CD4-positive, CD25-positive, alpha-beta regulatory T cell (primary cell): ENCODE measurements at regions not wholly inside any gene's neighbourhood (a gene's known extent, or its start where the extent isn't known, plus 50 kb on each side); places are given as distances from the start of the nearest gene placed in this dataset.

Experiments used
- ATAC-seq, 2 donors: fragments of 150-1000 bp; cut with Tn5 transposase; one replicate each; pipeline ENCODE4 v1.10.0; 2021; ENCODE audit warnings: low read depth in 2 of 2, moderate number of reproducible peaks in 2 of 2, moderate library complexity in 1 of 2
- DNase-seq, 3 donors: peaks; one replicate each; pipeline versions ENCODE4 v3.0.0 to v3.0.0-alpha.2; 2012 to 2022; ENCODE audit warnings: mixed read lengths in 1 of 3
- H3K27ac ChIP-seq: one replicate; pipeline ENCODE4 v1.7.0; 2013; ENCODE audit warnings: mild to moderate bottlenecking, low read length; ENCODE audit not compliant: insufficient read depth, poor library complexity, severe bottlenecking
- H3K27me3 ChIP-seq: one replicate; pipeline ENCODE4 v1.7.0; 2013; ENCODE audit warnings: low read length; ENCODE audit not compliant: control insufficient read depth, insufficient read depth
- H3K36me3 ChIP-seq: one replicate; pipeline ENCODE4 v1.7.0; 2013; ENCODE audit warnings: mild to moderate bottlenecking, low read length, moderate library complexity; ENCODE audit not compliant: control insufficient read depth, insufficient read depth
- H3K4me1 ChIP-seq: 2 replicates; pipeline ENCODE4 v1.7.0; 2013; ENCODE audit warnings: mild to moderate bottlenecking, low read length; ENCODE audit not compliant: insufficient read depth, control insufficient read depth, poor library complexity, severe bottlenecking
- H3K4me3 ChIP-seq: one replicate; pipeline ENCODE4 v1.7.0; 2013; ENCODE audit warnings: low read depth, mild to moderate bottlenecking, low read length, moderate library complexity
- H3K9me3 ChIP-seq, 2 experiments: 1 replicate in 1 of 2; 2 replicates in 1 of 2; pipeline ENCODE4 v1.7.0; 2013; ENCODE audit warnings: low read length in 2 of 2, mild to moderate bottlenecking in 1 of 2, moderate library complexity in 1 of 2; ENCODE audit not compliant: control insufficient read depth in 2 of 2
- H3K27ac Mint-ChIP-seq, 3 donors: one replicate each; pipeline ENCODE4 v1.8.0; 2020 to 2022; ENCODE audit warnings: mild to moderate bottlenecking in 3 of 3, mixed read lengths in 3 of 3, moderate library complexity in 2 of 3
- H3K27me3 Mint-ChIP-seq: one replicate; pipeline ENCODE4 v1.8.0; 2022; ENCODE audit warnings: mild to moderate bottlenecking, mixed read lengths
- H3K36me3 Mint-ChIP-seq: one replicate; pipeline ENCODE4 v1.8.0; 2020; ENCODE audit warnings: mixed read lengths
- H3K4me1 Mint-ChIP-seq, 4 donors: one replicate each; pipeline ENCODE4 v1.8.0; 2020 to 2022; ENCODE audit warnings: mixed read lengths in 4 of 4, mild to moderate bottlenecking in 1 of 4
- H3K4me3 Mint-ChIP-seq, 4 donors: one replicate each; pipeline ENCODE4 v1.8.0; 2020 to 2022; ENCODE audit warnings: mild to moderate bottlenecking in 4 of 4, mixed read lengths in 4 of 4, moderate library complexity in 3 of 4
- H3K9me3 Mint-ChIP-seq, 7 donors: one replicate each; pipeline ENCODE4 v1.8.0; 2020 to 2022; ENCODE audit warnings: mixed read lengths in 7 of 7, mild to moderate bottlenecking in 3 of 7, moderate library complexity in 2 of 7

DNA sequence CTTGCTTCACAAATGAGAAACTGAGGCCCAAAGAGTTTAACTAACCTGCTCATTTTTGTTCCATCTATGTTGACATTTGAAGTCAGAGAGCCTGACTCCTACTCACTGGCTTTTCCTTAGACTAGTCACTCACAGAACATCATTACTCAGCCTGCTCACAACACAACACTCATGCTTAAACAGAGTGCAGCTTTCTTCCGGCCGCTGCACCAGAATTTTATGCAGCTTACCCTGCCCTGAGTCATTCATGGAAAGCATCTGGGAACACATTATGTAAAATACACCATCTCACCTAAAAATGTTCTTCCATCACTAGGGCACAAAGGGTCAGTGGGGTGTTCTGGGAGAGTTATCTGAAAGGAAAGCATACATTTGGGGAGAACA, 303.4 kb downstream of the SPRY2 start:
- Mint-ChIP-seq H3K27me3 (no peaks in the 10 kb centered on the region), H3K9me3 (peaks cover 0 to 7% (median 0%) of the 10 kb centered on the region in 7 donors), H3K4me1 (no peaks in the 10 kb centered on the region), H3K4me3 (no peak overlapping the region), H3K27ac (no peak overlapping the region), H3K36me3 (no peaks in the 10 kb centered on the region)
- no peaks in the 10 kb centered on the region for H3K4me1 ChIP-seq
- no peak for ATAC-seq
- H3K27me3 ChIP-seq: no peaks in the 10 kb centered on the region
- no peaks in the 10 kb centered on the region for H3K9me3 ChIP-seq
- DNase-seq: no peak
- H3K4me3 ChIP-seq: no peak overlapping the region
- no peaks in the 10 kb centered on the region for H3K36me3 ChIP-seq
- no peak overlapping the region for H3K27ac ChIP-seq

DNA sequence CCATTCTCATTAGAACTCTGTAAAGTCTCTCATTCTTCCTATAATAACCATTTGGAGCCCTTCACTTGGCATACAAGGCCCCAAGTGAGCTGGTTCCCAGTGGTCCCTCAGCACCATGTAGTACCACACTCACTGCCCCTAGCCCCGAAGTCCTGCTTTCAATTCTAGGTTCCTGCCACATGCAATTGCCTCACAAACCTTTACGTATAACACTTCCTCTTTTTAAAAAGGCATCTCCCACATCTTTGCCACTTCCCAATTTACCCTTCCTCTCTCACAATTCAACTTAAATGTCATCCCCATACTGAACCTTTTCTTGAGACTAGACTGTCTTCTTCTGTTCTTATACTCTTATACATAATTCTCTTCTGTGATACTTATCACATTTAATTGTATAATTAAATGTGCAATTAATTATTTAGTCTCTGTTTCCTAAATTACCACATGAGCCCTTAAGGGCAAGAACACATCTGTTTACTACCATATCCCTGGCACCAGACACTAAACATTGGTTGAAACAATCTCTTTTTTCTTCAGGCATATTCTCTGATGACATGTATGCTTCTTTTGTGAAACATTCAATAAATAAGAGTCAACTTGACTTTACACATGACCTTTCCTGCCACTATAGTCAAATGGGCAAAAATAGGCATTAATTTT, 304.0 kb downstream of the SPRY2 start:
- Mint-ChIP-seq H3K4me1 (no peaks in the 10 kb centered on the region), H3K27ac (no peak overlapping the region), H3K4me3 (no peak overlapping the region), H3K36me3 (no peaks in the 10 kb centered on the region), H3K27me3 (no peaks in the 10 kb centered on the region), H3K9me3 (peaks cover 0 to 7% (median 0%) of the 10 kb centered on the region in 7 donors)
- ATAC-seq: no peak
- Histone ChIP-seq H3K4me3 (no peak overlapping the region), H3K27ac (no peak overlapping the region), H3K4me1 (no peaks in the 10 kb centered on the region), H3K36me3 (no peaks in the 10 kb centered on the region), H3K27me3 (no peaks in the 10 kb centered on the region), H3K9me3 (no peaks in the 10 kb centered on the region)
- DNase-seq: no peak

DNA sequence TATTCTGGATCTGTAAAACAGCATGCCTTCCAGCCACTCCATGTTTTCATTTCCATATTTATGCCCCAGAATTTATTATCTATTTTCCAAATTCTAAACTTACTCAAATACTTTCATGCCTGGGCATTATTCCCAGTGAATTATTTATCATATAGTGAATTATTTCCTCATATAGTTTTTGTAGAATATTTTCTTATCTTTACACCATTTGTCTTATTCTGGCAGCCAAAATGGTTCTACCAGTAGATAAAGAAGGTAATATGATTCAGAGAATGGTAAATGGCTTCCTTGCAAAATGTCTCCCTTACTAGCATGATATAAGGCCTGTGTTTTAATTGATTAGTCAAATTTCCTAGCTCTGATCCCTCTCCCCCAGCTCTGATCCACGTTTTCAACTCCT, 305.8 kb downstream of the SPRY2 start:
- Histone ChIP-seq H3K27ac (no peak overlapping the region), H3K27me3 (no peaks in the 10 kb centered on the region), H3K4me1 (no peaks in the 10 kb centered on the region), H3K9me3 (no peaks in the 10 kb centered on the region), H3K36me3 (no peaks in the 10 kb centered on the region), H3K4me3 (no peak overlapping the region)
- DNase-seq: no peak
- no peaks in the 10 kb centered on the region for H3K4me1 Mint-ChIP-seq
- H3K4me3 Mint-ChIP-seq: no peak overlapping the region
- H3K27ac Mint-ChIP-seq: no peak overlapping the region
- H3K36me3 Mint-ChIP-seq: no peaks in the 10 kb centered on the region
- no peak for ATAC-seq
- no peaks in the 10 kb centered on the region for H3K27me3 Mint-ChIP-seq
- peaks cover 0 to 7% (median 0%) of the 10 kb centered on the region in 7 donors for H3K9me3 Mint-ChIP-seq

DNA sequence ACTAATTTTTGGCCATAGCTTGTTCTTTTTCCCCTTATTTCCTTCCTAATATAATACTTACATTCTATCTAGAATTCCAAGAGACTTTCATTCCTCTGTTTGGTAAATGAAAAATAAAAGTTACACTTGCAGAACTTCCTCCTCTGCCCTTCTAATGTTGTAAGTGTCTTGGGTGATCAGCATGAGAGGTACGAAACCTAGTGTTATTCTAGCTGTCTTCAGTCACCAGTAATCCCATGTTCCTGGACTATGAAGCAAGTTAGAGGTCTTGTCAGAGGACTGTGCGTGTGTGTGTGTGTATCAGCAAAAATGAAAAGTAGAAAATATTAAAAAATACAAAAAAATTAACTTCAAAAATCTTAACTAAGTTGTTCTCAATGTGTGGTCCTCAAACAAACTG, 307.0 kb downstream of the SPRY2 start:
- Mint-ChIP-seq H3K4me1 (no peaks in the 10 kb centered on the region), H3K4me3 (no peak overlapping the region), H3K36me3 (no peaks in the 10 kb centered on the region), H3K27me3 (no peaks in the 10 kb centered on the region), H3K27ac (no peak overlapping the region), H3K9me3 (peaks cover 0 to 5% (median 0%) of the 10 kb centered on the region in 7 donors)
- no peaks in the 10 kb centered on the region for H3K27me3 ChIP-seq
- H3K36me3 ChIP-seq: no peaks in the 10 kb centered on the region
- DNase-seq: no peak
- H3K4me3 ChIP-seq: no peak overlapping the region
- no peak for ATAC-seq
- H3K9me3 ChIP-seq: no peaks in the 10 kb centered on the region
- no peaks in the 10 kb centered on the region for H3K4me1 ChIP-seq
- H3K27ac ChIP-seq: no peak overlapping the region

DNA sequence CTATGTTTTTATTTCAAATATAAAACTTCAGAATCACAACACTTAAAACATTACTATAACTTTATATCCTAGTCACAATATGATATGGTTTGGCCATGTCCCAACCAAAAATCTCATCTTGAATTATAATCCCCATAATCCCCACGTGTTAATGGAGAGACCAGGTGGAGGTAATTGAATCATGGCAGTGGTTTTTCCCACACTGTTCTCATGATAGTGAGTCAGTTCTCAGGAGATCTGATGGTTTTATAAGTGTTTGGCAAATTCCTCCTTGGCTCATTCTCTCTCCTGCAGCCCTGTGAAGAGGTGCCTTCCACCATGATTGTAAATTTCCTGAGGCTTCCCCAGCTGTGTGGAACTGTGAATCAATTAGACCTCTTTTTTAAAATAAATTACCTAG, 307.6 kb downstream of the SPRY2 start:
- Histone ChIP-seq H3K36me3 (no peaks in the 10 kb centered on the region), H3K27me3 (no peaks in the 10 kb centered on the region), H3K27ac (no peak overlapping the region), H3K4me1 (no peaks in the 10 kb centered on the region), H3K9me3 (no peaks in the 10 kb centered on the region), H3K4me3 (no peak overlapping the region)
- Mint-ChIP-seq H3K4me1 (no peaks in the 10 kb centered on the region), H3K4me3 (no peak overlapping the region), H3K27ac (no peak overlapping the region), H3K9me3 (peaks cover 0 to 4% (median 0%) of the 10 kb centered on the region in 7 donors), H3K36me3 (no peaks in the 10 kb centered on the region), H3K27me3 (no peaks in the 10 kb centered on the region)
- ATAC-seq (no peak), DNase-seq (no peak)

DNA sequence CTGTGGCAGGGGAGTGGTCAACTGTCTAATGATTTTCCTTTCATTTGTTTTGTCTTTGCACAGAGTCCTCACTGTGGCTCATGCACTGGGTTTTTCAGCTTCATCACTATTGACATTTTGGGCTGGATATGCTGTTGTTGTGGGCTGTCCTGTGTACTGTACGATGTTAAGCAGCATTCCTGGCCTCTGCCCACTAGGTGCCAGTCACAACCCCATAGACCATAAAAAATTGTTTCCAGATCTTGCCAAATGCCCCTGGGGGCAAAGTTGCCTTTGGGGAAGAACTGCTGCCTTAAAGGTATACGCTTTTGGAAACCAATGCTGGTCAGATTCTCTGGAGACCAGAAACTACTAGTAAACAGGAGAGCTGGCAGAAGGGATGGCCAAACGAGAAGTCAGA, 310.4 kb downstream of the SPRY2 start:
- H3K4me1 ChIP-seq: no peaks in the 10 kb centered on the region
- Mint-ChIP-seq H3K4me3 (no peak overlapping the region), H3K4me1 (no peaks in the 10 kb centered on the region), H3K36me3 (no peaks in the 10 kb centered on the region), H3K9me3 (peaks cover 0 to 5% (median 0%) of the 10 kb centered on the region in 7 donors), H3K27ac (no peak overlapping the region), H3K27me3 (no peaks in the 10 kb centered on the region)
- H3K27ac ChIP-seq: no peak overlapping the region
- DNase-seq (no peak), ATAC-seq (no peak)
- H3K27me3 ChIP-seq: no peaks in the 10 kb centered on the region
- no peaks in the 10 kb centered on the region for H3K9me3 ChIP-seq
- no peaks in the 10 kb centered on the region for H3K36me3 ChIP-seq
- H3K4me3 ChIP-seq: no peak overlapping the region

DNA sequence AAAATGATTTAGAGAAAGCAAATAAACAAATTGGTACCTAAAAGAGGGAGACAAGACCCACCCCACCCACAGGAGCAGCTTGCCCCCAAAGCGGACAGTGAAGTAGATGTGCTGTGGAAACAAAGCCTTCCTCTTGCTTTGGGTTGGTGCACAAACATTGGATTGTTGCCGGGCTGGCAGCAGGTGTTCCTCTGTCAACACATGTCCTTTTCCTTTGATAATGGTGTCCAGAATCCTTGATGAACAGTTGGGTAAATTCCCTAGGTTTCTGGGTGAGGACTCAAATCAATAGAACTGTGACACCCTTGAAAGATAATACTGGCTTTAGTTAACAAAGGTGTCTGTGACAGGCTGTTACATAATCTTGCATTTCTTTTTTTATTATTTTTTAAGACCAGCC, 311.8 kb downstream of the SPRY2 start:
- Mint-ChIP-seq H3K9me3 (peaks cover 0 to 5% (median 0%) of the 10 kb centered on the region in 7 donors), H3K27me3 (no peaks in the 10 kb centered on the region), H3K27ac (no peak overlapping the region), H3K36me3 (no peaks in the 10 kb centered on the region), H3K4me3 (no peak overlapping the region), H3K4me1 (no peaks in the 10 kb centered on the region)
- Histone ChIP-seq H3K27ac (no peak overlapping the region), H3K4me1 (no peaks in the 10 kb centered on the region), H3K9me3 (no peaks in the 10 kb centered on the region), H3K27me3 (no peaks in the 10 kb centered on the region), H3K36me3 (no peaks in the 10 kb centered on the region), H3K4me3 (no peak overlapping the region)
- DNase-seq: no peak
- no peak for ATAC-seq

DNA sequence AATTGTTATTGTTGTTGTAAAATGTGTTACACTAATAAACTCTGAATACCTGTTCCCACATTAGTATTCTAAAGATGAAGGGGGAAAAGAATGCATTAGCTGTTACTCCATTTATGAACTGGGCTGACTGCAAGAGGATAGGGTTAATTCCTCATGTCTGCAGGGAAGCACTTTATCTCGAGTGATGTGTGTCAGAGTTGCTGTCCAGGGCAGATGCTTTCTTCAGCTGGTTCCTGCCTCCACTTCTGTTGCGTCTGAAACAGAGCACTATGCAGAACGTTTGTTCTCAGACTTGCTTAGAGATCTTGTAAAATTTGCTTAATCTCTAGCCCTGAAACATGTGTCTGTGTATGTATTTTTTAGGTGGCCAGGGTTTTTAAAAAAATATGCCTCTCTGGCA, 318.8 kb downstream of the SPRY2 start:
- no peaks in the 10 kb centered on the region for H3K36me3 ChIP-seq
- H3K4me1 ChIP-seq: no peaks in the 10 kb centered on the region
- ATAC-seq: no peak
- H3K4me3 ChIP-seq: no peak overlapping the region
- no peak for DNase-seq
- Mint-ChIP-seq H3K27me3 (no peaks in the 10 kb centered on the region), H3K36me3 (no peaks in the 10 kb centered on the region), H3K4me1 (no peaks in the 10 kb centered on the region), H3K9me3 (peaks cover 0 to 9% (median 0%) of the 10 kb centered on the region in 7 donors), H3K27ac (no peak overlapping the region), H3K4me3 (no peak overlapping the region)
- H3K27me3 ChIP-seq: no peaks in the 10 kb centered on the region
- no peak overlapping the region for H3K27ac ChIP-seq
- H3K9me3 ChIP-seq: no peaks in the 10 kb centered on the region
